Activated CD8-positive, alpha-beta T cell treated with anti-CD3 and anti-CD28 coated beads for 36 hours (primary cell): ENCODE measurements at regions not wholly inside any gene's neighbourhood (a gene's known extent, or its start where the extent isn't known, plus 50 kb on each side); places are given as distances from the start of the nearest gene placed in this dataset.

Experiments used
- ATAC-seq: fragments of 200-7000 bp; cut with Tn5 transposase; one replicate; pipeline ENCODE4 v1.10.0; 2021; ENCODE audit warnings: mild to moderate bottlenecking, moderate library complexity
- CTCF ChIA-PET: fragments of 350-600 bp; sonication (Branson Sonifier 250); formaldehyde crosslinking; loops from one replicate; lab custom pipeline; 2021; ENCODE audit warnings: antibody characterized with exemption; lab: Charles Lee
- POLR2A ChIA-PET: fragments of 350-600 bp; sonication (Branson Sonifier 250); formaldehyde crosslinking; loops from one replicate; lab custom pipeline; 2021; ENCODE audit warnings: antibody characterized with exemption; lab: Charles Lee
- DNase-seq: peaks from one replicate; pipeline ENCODE4 v3.0.0-alpha.2; 2020
- H3K27ac Mint-ChIP-seq: one replicate; pipeline ENCODE4 v1.8.0; 2021; ENCODE audit warnings: mild to moderate bottlenecking, mixed read lengths
- H3K27me3 Mint-ChIP-seq: one replicate; pipeline ENCODE4 v1.8.0; 2021; ENCODE audit warnings: mixed read lengths
- H3K36me3 Mint-ChIP-seq: one replicate; pipeline ENCODE4 v1.8.0; 2021; ENCODE audit warnings: low read depth, mixed read lengths
- H3K4me1 Mint-ChIP-seq: one replicate; pipeline ENCODE4 v1.8.0; 2021; ENCODE audit warnings: low read depth, mixed read lengths
- H3K4me3 Mint-ChIP-seq: one replicate; pipeline ENCODE4 v1.8.0; 2021; ENCODE audit warnings: mild to moderate bottlenecking, moderate library complexity, mixed read lengths
- H3K9me3 Mint-ChIP-seq: one replicate; pipeline ENCODE4 v1.8.0; 2021; ENCODE audit warnings: mixed read lengths
- CTCF ChIP-seq: fragments of 200-600 bp; IDR thresholded peaks from one replicate; pipeline ENCODE4 v1.8.0; 2022; ENCODE audit warnings: antibody characterized with exemption, mild to moderate bottlenecking
- intact Hi-C: fragments of 100-400 bp; cut with micrococcal nuclease; formaldehyde crosslinking; loops from one replicate; pipeline ENCODE4 v1.10.0; 2022

GRCh38 chr20:58018590-58018989, 209.9 kb downstream of the ANKRD60 start:
- intact Hi-C loops: no loop called here
- CTCF ChIA-PET: no interaction called here

GRCh38 chr20:58017970-58018530, 210.4 kb downstream of the ANKRD60 start:
- DNase-seq: peak; percentile 36
- intact Hi-C loops: no loop called here

More at GRCh38 chr20:58018590-58018989, 209.9 kb downstream of the ANKRD60 start:
- TF ChIP-seq CTCF: no peak
- no peak overlapping the region for H3K4me3 Mint-ChIP-seq
- H3K36me3 Mint-ChIP-seq: no peaks in the 10 kb centered on the region
- peaks cover 20% of the 10 kb centered on the region for H3K4me1 Mint-ChIP-seq
- peaks cover 10% of the 10 kb centered on the region for H3K27me3 Mint-ChIP-seq
- no peaks in the 10 kb centered on the region for H3K9me3 Mint-ChIP-seq
- POLR2A ChIA-PET: no interaction called here
- no peak overlapping the region for H3K27ac Mint-ChIP-seq
- DNase-seq (no peak), ATAC-seq (no peak)

GRCh38 chr20:58017231-58017969, 211.1 kb downstream of the ANKRD60 start:
- Mint-ChIP-seq H3K27ac (no peak overlapping the region), H3K9me3 (no peaks in the 10 kb centered on the region), H3K4me3 (no peak overlapping the region), H3K4me1 (peaks cover 20% of the 10 kb centered on the region), H3K36me3 (no peaks in the 10 kb centered on the region), H3K27me3 (peaks cover 13% of the 10 kb centered on the region)
- ATAC-seq (no peak), DNase-seq (no peak)
- POLR2A ChIA-PET: no interaction called here
- TF ChIP-seq CTCF: no peak
- intact Hi-C loops: no loop called here
- CTCF ChIA-PET: no interaction called here

More at GRCh38 chr20:58017970-58018530, 210.4 kb downstream of the ANKRD60 start:
- Mint-ChIP-seq H3K27ac (no peak overlapping the region), H3K36me3 (no peaks in the 10 kb centered on the region), H3K4me1 (peaks cover 20% of the 10 kb centered on the region), H3K9me3 (no peaks in the 10 kb centered on the region), H3K27me3 (peaks cover 13% of the 10 kb centered on the region), H3K4me3 (no peak overlapping the region)
- TF ChIP-seq CTCF: no peak
- ATAC-seq: peak; percentile 45
- ChIA-PET POLR2A (no interaction called here), CTCF (no interaction called here)

GRCh38 chr20:58016779-58017178, 211.7 kb downstream of the ANKRD60 start:
- TF ChIP-seq CTCF: no peak
- no peaks in the 10 kb centered on the region for H3K9me3 Mint-ChIP-seq
- peaks cover 20% of the 10 kb centered on the region for H3K4me1 Mint-ChIP-seq
- H3K36me3 Mint-ChIP-seq: no peaks in the 10 kb centered on the region
- intact Hi-C loops: no loop called here
- no peak for DNase-seq
- H3K4me3 Mint-ChIP-seq: no peak overlapping the region
- peaks cover 13% of the 10 kb centered on the region for H3K27me3 Mint-ChIP-seq
- no peak for ATAC-seq
- ChIA-PET POLR2A (no interaction called here), CTCF (no interaction called here)
- no peak overlapping the region for H3K27ac Mint-ChIP-seq

- peaks cover 14% of the 10 kb centered on the region for H3K27me3 Mint-ChIP-seq
- CTCF ChIA-PET: no interaction called here
- peaks cover 20% of the 10 kb centered on the region for H3K4me1 Mint-ChIP-seq
- no peak overlapping the region for H3K27ac Mint-ChIP-seq
- ATAC-seq: peak; percentile 83
- no peaks in the 10 kb centered on the region for H3K9me3 Mint-ChIP-seq
- H3K36me3 Mint-ChIP-seq: no peaks in the 10 kb centered on the region
- POLR2A ChIA-PET: interaction anchor here (0.6 to 1.4 kb wide), 2 partner anchors 11 to 102 kb away, joined by 3 to 5 read pairs; no protein-coding TSS in a partner anchor
- H3K4me3 Mint-ChIP-seq: no peak overlapping the region
- intact Hi-C loops: no loop called here
- peak; percentile 39 for DNase-seq
- no peak for TF ChIP-seq CTCF
Observed at GRCh38 chr20:58014628-58015315, 213.7 kb downstream of the ANKRD60 start.
